ENCODE measurements at regions not wholly inside any gene's neighbourhood (a gene's known extent, or its start where the extent isn't known, plus 50 kb on each side); places are given as distances from the start of the nearest gene placed in this dataset.

GRCh38 chr10:6871128-6871527 is 291.1 kb upstream of the PRKCQ start:
- H3K4me1 ChIP-seq (ENCODE audit: insufficient read depth, low read length, poor library complexity, severe bottlenecking) = peaks cover 19% of the 10 kb centered on the region
- H3K4me2 ChIP-seq (ENCODE audit: low read depth, low read length, poor library complexity, severe bottlenecking) = no peak overlapping the region
- H2AFZ ChIP-seq (ENCODE audit: low read length) = no peak overlapping the region
- no peak overlapping the region for H3K4me3 ChIP-seq (ENCODE audit: low read length, poor library complexity, severe bottlenecking)
- no peak overlapping the region for H3K9ac ChIP-seq (ENCODE audit: low read depth, low read length, poor library complexity, severe bottlenecking)
- no peaks in the 10 kb centered on the region for H3K79me2 ChIP-seq (ENCODE audit: insufficient read depth, low read length)
- H3K9me3 ChIP-seq (ENCODE audit: insufficient read depth, low read depth, low read length) = no peaks in the 10 kb centered on the region
- no peaks in the 10 kb centered on the region for H3K36me3 ChIP-seq (ENCODE audit: insufficient read depth, low read length)
- TF ChIP-seq CTCF (conservative IDR thresholded peaks at IDR 0.05; ENCODE audit: low read length) (no peak), EZH2phosphoT487 (IDR thresholded peaks at IDR 0.05; ENCODE audit: borderline replicate concordance) (no peak)
- no peaks in the 10 kb centered on the region for H3K27me3 ChIP-seq (ENCODE audit: insufficient read depth, low read length, poor library complexity, severe bottlenecking)
- H3K9me2 ChIP-seq (replicated peaks; ENCODE audit: low read depth, low read length) = no peaks in the 10 kb centered on the region
- H3F3A ChIP-seq (ENCODE audit: low read depth) = no peaks in the 10 kb centered on the region
- no peaks in the 10 kb centered on the region for H4K20me1 ChIP-seq (ENCODE audit: insufficient read depth, low read length, poor library complexity, severe bottlenecking)

- Histone ChIP-seq H3K9me2 (replicated peaks; ENCODE audit: low read depth, low read length) (no peaks in the 10 kb centered on the region), H3K4me1 (ENCODE audit: insufficient read depth, low read length, poor library complexity, severe bottlenecking) (peaks cover 4% of the 10 kb centered on the region), H3K79me2 (ENCODE audit: insufficient read depth, low read length) (no peaks in the 10 kb centered on the region), H2AFZ (ENCODE audit: low read length) (no peak overlapping the region), H3K9ac (ENCODE audit: low read depth, low read length, poor library complexity, severe bottlenecking) (no peak overlapping the region), H3K27me3 (ENCODE audit: insufficient read depth, low read length, poor library complexity, severe bottlenecking) (no peaks in the 10 kb centered on the region), H3K4me2 (ENCODE audit: low read depth, low read length, poor library complexity, severe bottlenecking) (no peak overlapping the region), H3K36me3 (ENCODE audit: insufficient read depth, low read length) (no peaks in the 10 kb centered on the region), H3K4me3 (ENCODE audit: low read length, poor library complexity, severe bottlenecking) (no peak overlapping the region), H4K20me1 (ENCODE audit: insufficient read depth, low read length, poor library complexity, severe bottlenecking) (no peaks in the 10 kb centered on the region), H3K9me3 (ENCODE audit: insufficient read depth, low read depth, low read length) (no peaks in the 10 kb centered on the region), H3F3A (ENCODE audit: low read depth) (no peaks in the 10 kb centered on the region)
- no peak for TF ChIP-seq EZH2phosphoT487 (IDR thresholded peaks at IDR 0.05; ENCODE audit: borderline replicate concordance)
- no peak for TF ChIP-seq CTCF (conservative IDR thresholded peaks at IDR 0.05; ENCODE audit: low read length)
Measured at GRCh38 chr10:6868036-6868725, 288.1 kb upstream of the PRKCQ start.

- Histone ChIP-seq H3K4me3 (ENCODE audit: low read length, poor library complexity, severe bottlenecking) (no peak overlapping the region), H3F3A (ENCODE audit: low read depth) (no peaks in the 10 kb centered on the region), H3K9me2 (replicated peaks; ENCODE audit: low read depth, low read length) (no peaks in the 10 kb centered on the region)
Measured at GRCh38 chr10:6866757-6867156, 286.7 kb upstream of the PRKCQ start.

More at GRCh38 chr10:6866757-6867156, 286.7 kb upstream of the PRKCQ start:
- H3K9me3 ChIP-seq (ENCODE audit: insufficient read depth, low read depth, low read length) = no peaks in the 10 kb centered on the region
- TF ChIP-seq CTCF (conservative IDR thresholded peaks at IDR 0.05; ENCODE audit: low read length) (no peak), EZH2phosphoT487 (IDR thresholded peaks at IDR 0.05; ENCODE audit: borderline replicate concordance) (no peak)
- no peaks in the 10 kb centered on the region for H3K79me2 ChIP-seq (ENCODE audit: insufficient read depth, low read length)
- no peaks in the 10 kb centered on the region for H3K4me1 ChIP-seq (ENCODE audit: insufficient read depth, low read length, poor library complexity, severe bottlenecking)
- H3K4me2 ChIP-seq (ENCODE audit: low read depth, low read length, poor library complexity, severe bottlenecking) = no peak overlapping the region
- H3K36me3 ChIP-seq (ENCODE audit: insufficient read depth, low read length) = no peaks in the 10 kb centered on the region
- no peaks in the 10 kb centered on the region for H4K20me1 ChIP-seq (ENCODE audit: insufficient read depth, low read length, poor library complexity, severe bottlenecking)
- no peak overlapping the region for H3K9ac ChIP-seq (ENCODE audit: low read depth, low read length, poor library complexity, severe bottlenecking)
- no peak overlapping the region for H2AFZ ChIP-seq (ENCODE audit: low read length)
- no peaks in the 10 kb centered on the region for H3K27me3 ChIP-seq (ENCODE audit: insufficient read depth, low read length, poor library complexity, severe bottlenecking)

Measured in Loucy (cell line).